GM12891 (cell line): ENCODE measurements at regions not wholly inside any gene's neighbourhood (a gene's known extent, or its start where the extent isn't known, plus 50 kb on each side); places are given as distances from the start of the nearest gene placed in this dataset.

Experiments
- POLR2A ChIP-seq: IDR thresholded peaks from 2 replicates; pipeline ENCODE4 v1.6.1; 2011; ENCODE audit warnings: low read depth, low read length, control low read depth
- POLR2AphosphoS5 ChIP-seq: IDR thresholded peaks from 2 replicates; pipeline ENCODE4 v1.6.1; 2011; ENCODE audit warnings: low read depth, low read length, control low read depth
- SPI1 ChIP-seq: IDR thresholded peaks from 2 replicates; pipeline ENCODE4 v1.6.1; 2011; ENCODE audit warnings: low read depth, low read length, control low read depth
- TAF1 ChIP-seq: IDR thresholded peaks from 2 replicates; pipeline ENCODE4 v1.6.1; 2011; ENCODE audit warnings: low read depth, low read length, control low read depth

DNA sequence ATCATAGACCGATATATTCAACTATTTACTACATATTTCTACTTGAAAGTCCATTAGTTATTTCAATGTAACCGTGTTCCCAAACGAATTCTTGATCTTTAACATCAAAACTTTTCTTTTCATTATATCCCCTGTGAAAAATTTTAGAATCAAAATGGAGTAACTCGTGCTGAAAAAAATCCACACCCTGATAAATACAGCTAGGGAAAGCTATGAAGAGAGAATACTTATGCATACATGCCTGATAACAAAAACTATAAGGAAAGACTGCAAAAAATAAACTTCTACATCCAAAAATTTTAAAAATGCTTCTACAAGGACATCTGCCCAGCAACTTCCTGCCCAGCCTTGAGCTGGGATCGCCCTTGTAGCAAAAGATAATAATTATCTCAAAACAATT, 2458.3 kb upstream of the PCDH20 start:
- TF ChIP-seq SPI1 (no peak), POLR2A (no peak), POLR2AphosphoS5 (no peak), TAF1 (no peak)
